NCI-H2227 (cell line): ENCODE measurements at regions not wholly inside any gene's neighbourhood (a gene's known extent, or its start where the extent isn't known, plus 50 kb on each side); places are given as distances from the start of the nearest gene placed in this dataset.

Source experiments
- DNase-seq: peaks from one replicate; lab custom pipeline; 2025; ENCODE audit not compliant: unreplicated experiment; lab: John Stamatoyannopoulos, UW

GRCh38 chr9:78559449-78559885 is 262.5 kb downstream of the PSAT1 start:
- DNase-seq = no peak

GRCh38 chr9:78562021-78562420 is 265.1 kb downstream of the PSAT1 start:
- no peak for DNase-seq

GRCh38 chr9:78563269-78563668 is 266.3 kb downstream of the PSAT1 start:
- no peak for DNase-seq

- DNase-seq = peak; percentile 25
Observed at GRCh38 chr9:78565481-78565880, 268.6 kb downstream of the PSAT1 start.

- DNase-seq = no peak
Observed at GRCh38 chr9:78566521-78566920, 269.6 kb downstream of the PSAT1 start.

- DNase-seq = no peak
Observed at GRCh38 chr9:78566948-78567675, 270.2 kb downstream of the PSAT1 start.

- no peak for DNase-seq
Observed at GRCh38 chr9:78567693-78568092, 270.8 kb downstream of the PSAT1 start.

- no peak for DNase-seq
Observed at GRCh38 chr9:78568774-78569173, 271.8 kb downstream of the PSAT1 start.

- no peak for DNase-seq
Observed at GRCh38 chr9:78572266-78572665, 275.3 kb downstream of the PSAT1 start.

- no peak for DNase-seq
Observed at GRCh38 chr9:78573205-78573604, 276.3 kb downstream of the PSAT1 start.

- DNase-seq = no peak
Observed at GRCh38 chr9:78573669-78574068, 276.7 kb downstream of the PSAT1 start.

GRCh38 chr9:78574354-78575045 is 277.6 kb downstream of the PSAT1 start:
- DNase-seq = no peak

GRCh38 chr9:78575081-78575480 is 278.2 kb downstream of the PSAT1 start:
- DNase-seq = no peak

GRCh38 chr9:78575771-78576170 is 278.8 kb downstream of the PSAT1 start:
- no peak for DNase-seq

- DNase-seq = no peak
Observed at GRCh38 chr9:78577156-78577906, 280.4 kb downstream of the PSAT1 start.

- DNase-seq = no peak
Observed at GRCh38 chr9:78578072-78578471, 281.1 kb downstream of the PSAT1 start.

- no peak for DNase-seq
Observed at GRCh38 chr9:78582821-78583220, 285.9 kb downstream of the PSAT1 start.

- no peak for DNase-seq
Observed at GRCh38 chr9:78584589-78584988, 287.7 kb downstream of the PSAT1 start.

- no peak for DNase-seq
Observed at GRCh38 chr9:78585909-78586308, 289.0 kb downstream of the PSAT1 start.

GRCh38 chr9:78590068-78590467 is 293.1 kb downstream of the PSAT1 start:
- no peak for DNase-seq

GRCh38 chr9:78592811-78593210 is 295.9 kb downstream of the PSAT1 start:
- no peak for DNase-seq
